ENCODE measurements at regions not wholly inside any gene's neighbourhood (a gene's known extent, or its start where the extent isn't known, plus 50 kb on each side); places are given as distances from the start of the nearest gene placed in this dataset.

- no peak for TF ChIP-seq POLR2AphosphoS5 (IDR thresholded peaks at IDR 0.05)
- TF ChIP-seq CTCF (IDR thresholded peaks at IDR 0.05), result no peak
- TF ChIP-seq POLR2A (IDR thresholded peaks at IDR 0.05), result no peak
Measured at GRCh38 chr2:180291552-180292421, 284.7 kb upstream of the CWC22 start.
